HepG2 (cell line): ENCODE measurements at regions not wholly inside any gene's neighbourhood (a gene's known extent, or its start where the extent isn't known, plus 50 kb on each side); places are given as distances from the start of the nearest gene placed in this dataset.

Experiments used
- ATAC-seq: fragments of 200-7000 bp; cut with Tn5 transposase; 3 replicates; pipeline ENCODE4 v1.9.1; 2020; ENCODE audit warnings: mild to moderate bottlenecking, moderate library complexity
- BruUV-seq: library from RNA; stranded (reverse); fragments of 400-500 nt; replicated peaks from 2 replicates; lab custom pipeline; 2021; lab: Mats Ljungman, UMichigan
- CTCF ChIA-PET: fragments of 300-600 bp; formaldehyde crosslinking; extraction: SDS; loops from one replicate; lab custom pipeline; 2021; ENCODE audit warnings: low total read pairs, inconsistent platforms, low intra/inter-chr PET ratio; lab: Yijun Ruan, JAX
- POLR2A ChIA-PET: fragments of 350-600 bp; sonication (Branson Sonifier 250); formaldehyde crosslinking; loops from one replicate; lab custom pipeline; 2020; ENCODE audit warnings: antibody characterized with exemption, inconsistent platforms; lab: Yijun Ruan, JAX
- DNase-seq: peaks from one replicate; pipeline ENCODE4 v3.0.0-alpha.2; 2015; ENCODE audit warnings: low spot score
- FAIRE-seq: peaks from 3 replicates; lab custom pipeline; 2011; peaks lifted over from hg19 to GRCh38; lab: Jason Lieb, UNC
- H2AFZ ChIP-seq: one replicate; pipeline ENCODE4 v1.6.1; 2011; ENCODE audit warnings: low read length, inconsistent platforms
- H3K27ac ChIP-seq: fragments of 300-600 bp; 3 replicates; pipeline ENCODE4 v1.8.0; 2011; ENCODE audit warnings: mixed run types, mild to moderate bottlenecking, mixed read lengths, low read length, inconsistent platforms; ENCODE audit not compliant: insufficient read depth; ENCODE audit errors: extremely low read length
- H3K27me3 ChIP-seq, 2 experiments: fragments of 200-600 bp in 1 of 2; 2 replicates in 1 of 2; 3 replicates in 1 of 2; pipeline versions ENCODE4 v1.6.0 to v1.8.0; 2011; ENCODE audit warnings: low read length in 2 of 2, mild to moderate bottlenecking in 2 of 2, moderate library complexity in 2 of 2, inconsistent platforms in 1 of 2; ENCODE audit not compliant: insufficient read depth in 2 of 2, control insufficient read depth in 1 of 2
- H3K36me3 ChIP-seq, 2 experiments: fragments of 200-600 bp in 1 of 2; replicated peaks in 1 of 2; 2 replicates in 1 of 2; 3 replicates in 1 of 2; pipeline versions ENCODE4 v1.5.1 to v1.8.0; 2011; ENCODE audit warnings: low read length in 2 of 2, inconsistent platforms in 1 of 2; ENCODE audit not compliant: insufficient read depth in 2 of 2, control insufficient read depth in 1 of 2
- H3K4me1 ChIP-seq: 2 replicates; pipeline ENCODE4 v1.5.1; 2012; ENCODE audit warnings: low read length, inconsistent platforms; ENCODE audit not compliant: insufficient read depth
- H3K4me2 ChIP-seq: 2 replicates; pipeline ENCODE4 v1.6.0; 2011; ENCODE audit warnings: low read depth, low read length, inconsistent platforms
- H3K4me3 ChIP-seq, 3 experiments: fragments of 200-600 bp in 1 of 3; sonication (generic), shearing (Covaris generic) in 1 of 3; replicated peaks in 1 of 3; 2 replicates each; pipeline ENCODE4 v1.5.1; 2011 to 2016; ENCODE audit warnings: low read length in 3 of 3, inconsistent platforms in 2 of 3, low read depth in 2 of 3, mild to moderate bottlenecking in 2 of 3, control low read depth in 1 of 3, mixed read lengths in 1 of 3; ENCODE audit not compliant: insufficient read depth in 1 of 3
- H3K79me2 ChIP-seq: one replicate; pipeline ENCODE4 v1.6.1; 2011; ENCODE audit warnings: low read length, inconsistent platforms; ENCODE audit not compliant: insufficient read depth
- H3K9ac ChIP-seq: 2 replicates; pipeline ENCODE4 v1.6.0; 2011; ENCODE audit warnings: mild to moderate bottlenecking, low read depth, low read length, inconsistent platforms; ENCODE audit not compliant: insufficient read depth
- H3K9me3 ChIP-seq: 2 replicates; pipeline ENCODE4 v1.5.1; 2012; ENCODE audit warnings: mild to moderate bottlenecking, low read length
- H4K20me1 ChIP-seq: 2 replicates; pipeline ENCODE4 v1.6.0; 2011; ENCODE audit warnings: inconsistent platforms, mild to moderate bottlenecking, low read length, moderate library complexity; ENCODE audit not compliant: insufficient read depth
- CBFB ChIP-seq: sonication (generic); formaldehyde crosslinking; IDR thresholded peaks from 2 replicates; pipeline ENCODE4 v1.4.0; 2020; ENCODE audit warnings: missing genetic modification reagents
- TRAFD1 ChIP-seq: sonication (generic); formaldehyde crosslinking; IDR thresholded peaks from 2 replicates; pipeline ENCODE4 v1.5.1; 2020; ENCODE audit warnings: missing genetic modification reagents, mild to moderate bottlenecking, borderline replicate concordance
- WGBS: methylation state at CpG from one replicate; pipeline ENCODE4 v1.1.6; 2017; ENCODE audit warnings: low lambda C conversion rate; 5-methylcytosine and 5-hydroxymethylcytosine counted together
- in situ Hi-C: cut with HindIII; loops from 2 replicates; pipeline ENCODE4 v1.10.0; 2017; ENCODE audit warnings: low pct_unique_long_range_greater_than_20kb; ENCODE audit not compliant: extremely low pct_ligation_motif_present
- intact Hi-C: fragments of 100-400 bp; cut with micrococcal nuclease; formaldehyde crosslinking; loops from one replicate; pipeline ENCODE4 v1.10.0; 2022; ENCODE audit not compliant: unreplicated experiment
- TF ChIP-seq, protein P1 (sequence below): sonication (generic); formaldehyde crosslinking; IDR thresholded peaks from 2 replicates; pipeline ENCODE4 v1.8.0; 2022; ENCODE audit warnings: mild to moderate bottlenecking, missing genetic modification reagents
- TF ChIP-seq, protein P2 (sequence below): sonication (generic); formaldehyde crosslinking; IDR thresholded peaks from 2 replicates; pipeline ENCODE4 v1.8.1; 2023; ENCODE audit warnings: mild to moderate bottlenecking, missing genetic modification reagents, borderline replicate concordance
- TF ChIP-seq, protein P3 (sequence below): sonication (generic); formaldehyde crosslinking; IDR thresholded peaks from 2 replicates; pipeline ENCODE4 v1.4.0; 2020; ENCODE audit warnings: missing genetic modification reagents

DNA sequence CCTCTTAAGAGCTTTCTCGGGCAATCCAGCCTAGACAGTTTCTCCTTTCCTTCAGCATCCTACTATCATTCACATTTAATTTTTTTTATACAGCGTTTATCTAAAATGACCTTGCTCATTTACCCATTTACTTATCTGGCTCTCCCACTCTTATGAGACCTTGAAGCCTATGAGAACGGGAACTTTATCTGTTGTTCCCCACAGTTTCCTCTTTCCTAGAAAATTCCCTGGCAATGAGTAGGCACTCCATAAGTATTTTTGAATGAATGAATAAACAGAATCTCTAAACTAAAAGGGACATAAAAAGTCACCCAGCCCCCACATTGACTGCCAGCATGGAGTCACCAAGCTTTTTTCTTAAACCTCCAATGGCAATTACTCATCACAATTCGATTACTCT lies 353.2 kb downstream of the METTL4 start:
- in situ Hi-C loops (no loop called here), intact Hi-C loops (no loop called here)
- Histone ChIP-seq H3K9ac (no peak overlapping the region), H3K4me2 (no peak overlapping the region), H4K20me1 (no peaks in the 10 kb centered on the region), H3K4me1 (no peaks in the 10 kb centered on the region), H2AFZ (no peak overlapping the region), H3K27me3 (no peaks in the 10 kb centered on the region), H3K4me3 (no peak overlapping the region), H3K27ac (no peak overlapping the region), H3K9me3 (no peaks in the 10 kb centered on the region), H3K79me2 (no peaks in the 10 kb centered on the region), H3K36me3 (no peaks in the 10 kb centered on the region)
- no peak for FAIRE-seq
- BruUV-seq, result no TSS peak
- CTCF ChIA-PET, result no interaction called here
- WGBS, result under 1% methylated on average over 4 of the region's 4 CpGs
- DNase-seq, result no peak
- POLR2A ChIA-PET, result no interaction called here
- ATAC-seq, result no peak
- no peak for TF ChIP-seq CBFB (CRISPR knock-in tag)
- TF ChIP-seq TRAFD1 (CRISPR knock-in tag), result no peak
- TF ChIP-seq, protein P1, sequence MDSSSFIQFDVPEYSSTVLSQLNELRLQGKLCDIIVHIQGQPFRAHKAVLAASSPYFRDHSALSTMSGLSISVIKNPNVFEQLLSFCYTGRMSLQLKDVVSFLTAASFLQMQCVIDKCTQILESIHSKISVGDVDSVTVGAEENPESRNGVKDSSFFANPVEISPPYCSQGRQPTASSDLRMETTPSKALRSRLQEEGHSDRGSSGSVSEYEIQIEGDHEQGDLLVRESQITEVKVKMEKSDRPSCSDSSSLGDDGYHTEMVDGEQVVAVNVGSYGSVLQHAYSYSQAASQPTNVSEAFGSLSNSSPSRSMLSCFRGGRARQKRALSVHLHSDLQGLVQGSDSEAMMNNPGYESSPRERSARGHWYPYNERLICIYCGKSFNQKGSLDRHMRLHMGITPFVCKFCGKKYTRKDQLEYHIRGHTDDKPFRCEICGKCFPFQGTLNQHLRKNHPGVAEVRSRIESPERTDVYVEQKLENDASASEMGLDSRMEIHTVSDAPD (CRISPR knock-in tag), result no peak
- TF ChIP-seq, protein P2, sequence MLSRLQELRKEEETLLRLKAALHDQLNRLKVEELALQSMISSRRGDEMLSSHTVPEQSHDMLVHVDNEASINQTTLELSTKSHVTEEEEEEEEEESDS, result no peak
- TF ChIP-seq, protein P3, sequence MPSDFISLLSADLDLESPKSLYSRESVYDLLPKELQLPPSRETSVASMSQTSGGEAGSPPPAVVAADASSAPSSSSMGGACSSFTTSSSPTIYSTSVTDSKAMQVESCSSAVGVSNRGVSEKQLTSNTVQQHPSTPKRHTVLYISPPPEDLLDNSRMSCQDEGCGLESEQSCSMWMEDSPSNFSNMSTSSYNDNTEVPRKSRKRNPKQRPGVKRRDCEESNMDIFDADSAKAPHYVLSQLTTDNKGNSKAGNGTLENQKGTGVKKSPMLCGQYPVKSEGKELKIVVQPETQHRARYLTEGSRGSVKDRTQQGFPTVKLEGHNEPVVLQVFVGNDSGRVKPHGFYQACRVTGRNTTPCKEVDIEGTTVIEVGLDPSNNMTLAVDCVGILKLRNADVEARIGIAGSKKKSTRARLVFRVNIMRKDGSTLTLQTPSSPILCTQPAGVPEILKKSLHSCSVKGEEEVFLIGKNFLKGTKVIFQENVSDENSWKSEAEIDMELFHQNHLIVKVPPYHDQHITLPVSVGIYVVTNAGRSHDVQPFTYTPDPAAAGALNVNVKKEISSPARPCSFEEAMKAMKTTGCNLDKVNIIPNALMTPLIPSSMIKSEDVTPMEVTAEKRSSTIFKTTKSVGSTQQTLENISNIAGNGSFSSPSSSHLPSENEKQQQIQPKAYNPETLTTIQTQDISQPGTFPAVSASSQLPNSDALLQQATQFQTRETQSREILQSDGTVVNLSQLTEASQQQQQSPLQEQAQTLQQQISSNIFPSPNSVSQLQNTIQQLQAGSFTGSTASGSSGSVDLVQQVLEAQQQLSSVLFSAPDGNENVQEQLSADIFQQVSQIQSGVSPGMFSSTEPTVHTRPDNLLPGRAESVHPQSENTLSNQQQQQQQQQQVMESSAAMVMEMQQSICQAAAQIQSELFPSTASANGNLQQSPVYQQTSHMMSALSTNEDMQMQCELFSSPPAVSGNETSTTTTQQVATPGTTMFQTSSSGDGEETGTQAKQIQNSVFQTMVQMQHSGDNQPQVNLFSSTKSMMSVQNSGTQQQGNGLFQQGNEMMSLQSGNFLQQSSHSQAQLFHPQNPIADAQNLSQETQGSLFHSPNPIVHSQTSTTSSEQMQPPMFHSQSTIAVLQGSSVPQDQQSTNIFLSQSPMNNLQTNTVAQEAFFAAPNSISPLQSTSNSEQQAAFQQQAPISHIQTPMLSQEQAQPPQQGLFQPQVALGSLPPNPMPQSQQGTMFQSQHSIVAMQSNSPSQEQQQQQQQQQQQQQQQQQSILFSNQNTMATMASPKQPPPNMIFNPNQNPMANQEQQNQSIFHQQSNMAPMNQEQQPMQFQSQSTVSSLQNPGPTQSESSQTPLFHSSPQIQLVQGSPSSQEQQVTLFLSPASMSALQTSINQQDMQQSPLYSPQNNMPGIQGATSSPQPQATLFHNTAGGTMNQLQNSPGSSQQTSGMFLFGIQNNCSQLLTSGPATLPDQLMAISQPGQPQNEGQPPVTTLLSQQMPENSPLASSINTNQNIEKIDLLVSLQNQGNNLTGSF (CRISPR knock-in tag), result no peak
